HL-60 (cell line): ENCODE measurements at regions not wholly inside any gene's neighbourhood (a gene's known extent, or its start where the extent isn't known, plus 50 kb on each side); places are given as distances from the start of the nearest gene placed in this dataset.

ENCODE experiments used
- CTCF ChIP-seq: IDR thresholded peaks from one replicate; pipeline ENCODE4 v1.5.1; 2011; ENCODE audit warnings: low read length, control low read depth, inconsistent platforms; ENCODE audit not compliant: insufficient read depth
- POLR2AphosphoS5 ChIP-seq: IDR thresholded peaks from 2 replicates; pipeline ENCODE4 v1.6.1; 2012; ENCODE audit warnings: low read depth
- SPI1 ChIP-seq: IDR thresholded peaks from 2 replicates; pipeline ENCODE4 v1.6.1; 2012; ENCODE audit warnings: low read depth, mild to moderate bottlenecking, borderline replicate concordance

- TF ChIP-seq CTCF (no peak), POLR2AphosphoS5 (no peak), SPI1 (no peak)
These were observed 357.2 kb downstream of the MTRR start for GRCh38 chr5:8226148-8226547.
